ENCODE measurements at regions not wholly inside any gene's neighbourhood (a gene's known extent, or its start where the extent isn't known, plus 50 kb on each side); places are given as distances from the start of the nearest gene placed in this dataset.

- H3K27me3 ChIP-seq (ENCODE audit: insufficient read depth, low read length), result no peaks in the 10 kb centered on the region
- no peaks in the 10 kb centered on the region for H3K9me3 ChIP-seq (ENCODE audit: low read depth, low read length)
- H3K4me3 ChIP-seq (ENCODE audit: low read length), result no peak overlapping the region
- H3K4me1 ChIP-seq (ENCODE audit: insufficient read depth, low read length), result no peaks in the 10 kb centered on the region
Observed at GRCh38 chr15:25971053-25971452, 107.9 kb upstream of the ATP10A start.

GRCh38 chr15:25969886-25970285 is 106.8 kb upstream of the ATP10A start:
- H3K27me3 ChIP-seq (ENCODE audit: insufficient read depth, low read length), result no peaks in the 10 kb centered on the region
- H3K9me3 ChIP-seq (ENCODE audit: low read depth, low read length), result no peaks in the 10 kb centered on the region

GRCh38 chr15:25967116-25967515 is 104.0 kb upstream of the ATP10A start:
- no peak overlapping the region for H3K4me3 ChIP-seq (ENCODE audit: low read length)
- no peaks in the 10 kb centered on the region for H3K27me3 ChIP-seq (ENCODE audit: insufficient read depth, low read length)
- H3K9me3 ChIP-seq (ENCODE audit: low read depth, low read length), result no peaks in the 10 kb centered on the region
- H3K4me1 ChIP-seq (ENCODE audit: insufficient read depth, low read length), result no peaks in the 10 kb centered on the region

More at GRCh38 chr15:25969886-25970285, 106.8 kb upstream of the ATP10A start:
- H3K4me1 ChIP-seq (ENCODE audit: insufficient read depth, low read length), result no peaks in the 10 kb centered on the region
- no peak overlapping the region for H3K4me3 ChIP-seq (ENCODE audit: low read length)

- no peaks in the 10 kb centered on the region for H3K27me3 ChIP-seq (ENCODE audit: insufficient read depth, low read length)
- no peaks in the 10 kb centered on the region for H3K4me1 ChIP-seq (ENCODE audit: insufficient read depth, low read length)
- no peaks in the 10 kb centered on the region for H3K9me3 ChIP-seq (ENCODE audit: low read depth, low read length)
- no peak overlapping the region for H3K4me3 ChIP-seq (ENCODE audit: low read length)
Observed at GRCh38 chr15:25965326-25965725, 102.2 kb upstream of the ATP10A start.

- H3K4me3 ChIP-seq (ENCODE audit: low read length), result no peak overlapping the region
- no peaks in the 10 kb centered on the region for H3K4me1 ChIP-seq (ENCODE audit: insufficient read depth, low read length)
- no peaks in the 10 kb centered on the region for H3K9me3 ChIP-seq (ENCODE audit: low read depth, low read length)
- peaks cover 2% of the 10 kb centered on the region for H3K27me3 ChIP-seq (ENCODE audit: insufficient read depth, low read length)
Observed at GRCh38 chr15:25960273-25960672, 97.1 kb upstream of the ATP10A start.

- Histone ChIP-seq H3K4me3 (ENCODE audit: low read length) (no peak overlapping the region), H3K4me1 (ENCODE audit: insufficient read depth, low read length) (no peaks in the 10 kb centered on the region), H3K9me3 (ENCODE audit: low read depth, low read length) (no peaks in the 10 kb centered on the region), H3K27me3 (ENCODE audit: insufficient read depth, low read length) (peaks cover 2% of the 10 kb centered on the region)
Observed at GRCh38 chr15:25959100-25959499, 96.0 kb upstream of the ATP10A start.

- no peaks in the 10 kb centered on the region for H3K9me3 ChIP-seq (ENCODE audit: low read depth, low read length)
- H3K4me3 ChIP-seq (ENCODE audit: low read length), result no peak overlapping the region
- no peaks in the 10 kb centered on the region for H3K4me1 ChIP-seq (ENCODE audit: insufficient read depth, low read length)
- H3K27me3 ChIP-seq (ENCODE audit: insufficient read depth, low read length), result peaks cover 2% of the 10 kb centered on the region
Observed at GRCh38 chr15:25955628-25956027, 92.5 kb upstream of the ATP10A start.

- Histone ChIP-seq H3K4me3 (ENCODE audit: low read length) (no peak overlapping the region), H3K9me3 (ENCODE audit: low read depth, low read length) (no peaks in the 10 kb centered on the region), H3K27me3 (ENCODE audit: insufficient read depth, low read length) (peaks cover 2% of the 10 kb centered on the region), H3K4me1 (ENCODE audit: insufficient read depth, low read length) (no peaks in the 10 kb centered on the region)
Observed at GRCh38 chr15:25954398-25954797, 91.3 kb upstream of the ATP10A start.

- no peaks in the 10 kb centered on the region for H3K4me1 ChIP-seq (ENCODE audit: insufficient read depth, low read length)
- no peaks in the 10 kb centered on the region for H3K27me3 ChIP-seq (ENCODE audit: insufficient read depth, low read length)
- no peak overlapping the region for H3K4me3 ChIP-seq (ENCODE audit: low read length)
- no peaks in the 10 kb centered on the region for H3K9me3 ChIP-seq (ENCODE audit: low read depth, low read length)
Observed at GRCh38 chr15:25950014-25950413, 86.9 kb upstream of the ATP10A start.

- Histone ChIP-seq H3K9me3 (ENCODE audit: low read depth, low read length) (no peaks in the 10 kb centered on the region), H3K27me3 (ENCODE audit: insufficient read depth, low read length) (no peaks in the 10 kb centered on the region), H3K4me1 (ENCODE audit: insufficient read depth, low read length) (no peaks in the 10 kb centered on the region), H3K4me3 (ENCODE audit: low read length) (no peak overlapping the region)
Observed at GRCh38 chr15:25947323-25948314, 84.5 kb upstream of the ATP10A start.

- Histone ChIP-seq H3K9me3 (ENCODE audit: low read depth, low read length) (no peaks in the 10 kb centered on the region), H3K4me3 (ENCODE audit: low read length) (no peak overlapping the region), H3K27me3 (ENCODE audit: insufficient read depth, low read length) (no peaks in the 10 kb centered on the region), H3K4me1 (ENCODE audit: insufficient read depth, low read length) (no peaks in the 10 kb centered on the region)
Observed at GRCh38 chr15:25946241-25946805, 83.2 kb upstream of the ATP10A start.

GRCh38 chr15:25944386-25944785 is 81.3 kb upstream of the ATP10A start:
- no peaks in the 10 kb centered on the region for H3K4me1 ChIP-seq (ENCODE audit: insufficient read depth, low read length)
- H3K27me3 ChIP-seq (ENCODE audit: insufficient read depth, low read length), result no peaks in the 10 kb centered on the region
- H3K9me3 ChIP-seq (ENCODE audit: low read depth, low read length), result no peaks in the 10 kb centered on the region
- H3K4me3 ChIP-seq (ENCODE audit: low read length), result no peak overlapping the region

- Histone ChIP-seq H3K4me3 (ENCODE audit: low read length) (no peak overlapping the region), H3K27me3 (ENCODE audit: insufficient read depth, low read length) (no peaks in the 10 kb centered on the region), H3K4me1 (ENCODE audit: insufficient read depth, low read length) (no peaks in the 10 kb centered on the region), H3K9me3 (ENCODE audit: low read depth, low read length) (no peaks in the 10 kb centered on the region)
Observed at GRCh38 chr15:25943831-25944230, 80.7 kb upstream of the ATP10A start.

GRCh38 chr15:25939122-25939521 is 76.0 kb upstream of the ATP10A start:
- H3K9me3 ChIP-seq (ENCODE audit: low read depth, low read length), result no peaks in the 10 kb centered on the region

GRCh38 chr15:25937796-25938195 is 74.7 kb upstream of the ATP10A start:
- H3K9me3 ChIP-seq (ENCODE audit: low read depth, low read length), result no peaks in the 10 kb centered on the region
- peaks cover 10% of the 10 kb centered on the region for H3K4me1 ChIP-seq (ENCODE audit: insufficient read depth, low read length)
- no peak overlapping the region for H3K4me3 ChIP-seq (ENCODE audit: low read length)
- no peaks in the 10 kb centered on the region for H3K27me3 ChIP-seq (ENCODE audit: insufficient read depth, low read length)

More at GRCh38 chr15:25939122-25939521, 76.0 kb upstream of the ATP10A start:
- H3K4me3 ChIP-seq (ENCODE audit: low read length), result no peak overlapping the region
- peaks cover 1% of the 10 kb centered on the region for H3K4me1 ChIP-seq (ENCODE audit: insufficient read depth, low read length)
- no peaks in the 10 kb centered on the region for H3K27me3 ChIP-seq (ENCODE audit: insufficient read depth, low read length)

Measured in mononuclear cell (primary cell).